ENCODE measurements at regions not wholly inside any gene's neighbourhood (a gene's known extent, or its start where the extent isn't known, plus 50 kb on each side); places are given as distances from the start of the nearest gene placed in this dataset.

DNA sequence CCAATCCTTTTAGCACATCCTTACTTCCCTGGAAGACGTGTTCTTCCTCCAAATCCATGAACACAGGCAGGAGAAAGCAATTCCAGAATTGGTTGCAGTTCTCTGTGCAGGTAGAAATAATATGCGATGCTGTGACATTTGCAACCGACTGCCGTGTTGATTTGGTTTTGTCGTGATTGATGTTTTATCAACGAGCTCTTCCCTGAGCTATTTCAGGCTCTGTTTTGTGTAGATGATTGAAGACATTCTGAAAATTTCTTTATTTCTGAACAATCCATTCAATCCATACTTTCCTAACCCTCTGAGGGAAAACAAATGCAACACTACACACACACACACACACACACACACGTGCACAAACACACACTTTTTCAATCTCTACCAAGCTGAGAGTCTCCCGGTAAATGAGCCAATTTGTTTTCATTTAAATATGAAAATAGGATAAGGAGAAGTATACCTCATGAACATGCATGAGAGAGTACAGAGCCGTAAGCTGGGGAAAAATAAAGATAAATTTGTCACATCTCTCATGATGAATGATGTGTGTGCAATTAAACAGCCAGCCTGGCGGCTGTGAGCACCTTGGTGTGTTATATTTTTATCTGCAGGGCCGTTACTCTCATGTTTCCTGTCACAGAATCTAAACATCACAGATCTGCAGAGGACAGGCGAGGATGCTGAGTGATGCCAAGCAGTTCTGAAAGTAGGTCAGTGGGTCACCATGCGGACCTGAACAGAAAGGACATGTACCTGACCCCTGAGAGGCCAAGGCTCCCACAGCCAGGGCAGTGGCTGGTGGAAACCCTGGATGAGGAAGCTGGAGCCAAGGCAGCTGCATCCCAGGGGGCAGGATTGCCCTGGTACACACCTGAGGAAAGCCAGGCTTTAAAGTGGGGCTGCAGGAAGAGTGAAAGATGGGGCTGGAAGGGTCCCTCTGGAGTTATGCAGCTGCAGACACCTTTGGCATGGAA, 64.8 kb downstream of the PDCL3 start:
- H3K27me3 ChIP-seq: no peaks in the 10 kb centered on the region
- 73 to 76% methylated on average over 13 of the region's 13 CpGs for WGBS, 2 donors
- DNase-seq (ENCODE audit: low spot score in 2 of 2): no peak
- TF ChIP-seq POLR2A (IDR thresholded peaks at IDR 0.05) (no peak), EP300 (IDR thresholded peaks at IDR 0.05) (no peak)
- TF ChIP-seq, protein P1, sequence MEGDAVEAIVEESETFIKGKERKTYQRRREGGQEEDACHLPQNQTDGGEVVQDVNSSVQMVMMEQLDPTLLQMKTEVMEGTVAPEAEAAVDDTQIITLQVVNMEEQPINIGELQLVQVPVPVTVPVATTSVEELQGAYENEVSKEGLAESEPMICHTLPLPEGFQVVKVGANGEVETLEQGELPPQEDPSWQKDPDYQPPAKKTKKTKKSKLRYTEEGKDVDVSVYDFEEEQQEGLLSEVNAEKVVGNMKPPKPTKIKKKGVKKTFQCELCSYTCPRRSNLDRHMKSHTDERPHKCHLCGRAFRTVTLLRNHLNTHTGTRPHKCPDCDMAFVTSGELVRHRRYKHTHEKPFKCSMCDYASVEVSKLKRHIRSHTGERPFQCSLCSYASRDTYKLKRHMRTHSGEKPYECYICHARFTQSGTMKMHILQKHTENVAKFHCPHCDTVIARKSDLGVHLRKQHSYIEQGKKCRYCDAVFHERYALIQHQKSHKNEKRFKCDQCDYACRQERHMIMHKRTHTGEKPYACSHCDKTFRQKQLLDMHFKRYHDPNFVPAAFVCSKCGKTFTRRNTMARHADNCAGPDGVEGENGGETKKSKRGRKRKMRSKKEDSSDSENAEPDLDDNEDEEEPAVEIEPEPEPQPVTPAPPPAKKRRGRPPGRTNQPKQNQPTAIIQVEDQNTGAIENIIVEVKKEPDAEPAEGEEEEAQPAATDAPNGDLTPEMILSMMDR (IDR thresholded peaks at IDR 0.05): no peak
- no peak overlapping the region for H3K27ac ChIP-seq
- H3K9me3 ChIP-seq: no peaks in the 10 kb centered on the region
- no peak overlapping the region for H3K4me3 ChIP-seq
- H3K4me1 ChIP-seq: no peaks in the 10 kb centered on the region
- H3K36me3 ChIP-seq: no peaks in the 10 kb centered on the region

DNA sequence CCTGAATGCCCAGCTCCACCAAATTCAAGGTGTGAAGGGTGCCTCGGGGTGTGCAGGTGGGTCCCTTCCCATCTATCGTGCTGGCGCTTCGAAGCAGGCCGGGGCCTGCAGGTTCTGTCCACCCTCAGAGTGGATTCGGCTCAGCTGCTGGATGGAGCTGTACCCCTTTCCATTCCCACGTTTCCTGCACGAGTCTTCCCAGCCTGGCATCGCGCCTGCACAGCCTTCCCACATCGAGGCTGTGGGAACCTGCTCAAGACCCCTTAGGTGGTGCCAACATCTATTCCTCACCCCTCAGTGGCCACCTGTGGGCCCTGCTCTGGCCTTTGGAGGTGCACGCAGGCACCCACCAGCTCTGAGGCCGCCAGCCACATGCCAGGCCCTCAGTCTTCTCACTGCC, 65.7 kb downstream of the PDCL3 start:
- no peaks in the 10 kb centered on the region for H3K4me1 ChIP-seq
- H3K27me3 ChIP-seq: no peaks in the 10 kb centered on the region
- TF ChIP-seq EP300 (IDR thresholded peaks at IDR 0.05) (no peak), POLR2A (IDR thresholded peaks at IDR 0.05) (no peak)
- TF ChIP-seq, protein P1 (IDR thresholded peaks at IDR 0.05): no peak
- WGBS, 2 donors: 85 to 89% methylated on average over 13 of the region's 13 CpGs
- no peak overlapping the region for H3K4me3 ChIP-seq
- no peak overlapping the region for H3K27ac ChIP-seq
- no peak for DNase-seq (ENCODE audit: low spot score in 2 of 2)
- no peaks in the 10 kb centered on the region for H3K36me3 ChIP-seq
- H3K9me3 ChIP-seq: no peaks in the 10 kb centered on the region

DNA sequence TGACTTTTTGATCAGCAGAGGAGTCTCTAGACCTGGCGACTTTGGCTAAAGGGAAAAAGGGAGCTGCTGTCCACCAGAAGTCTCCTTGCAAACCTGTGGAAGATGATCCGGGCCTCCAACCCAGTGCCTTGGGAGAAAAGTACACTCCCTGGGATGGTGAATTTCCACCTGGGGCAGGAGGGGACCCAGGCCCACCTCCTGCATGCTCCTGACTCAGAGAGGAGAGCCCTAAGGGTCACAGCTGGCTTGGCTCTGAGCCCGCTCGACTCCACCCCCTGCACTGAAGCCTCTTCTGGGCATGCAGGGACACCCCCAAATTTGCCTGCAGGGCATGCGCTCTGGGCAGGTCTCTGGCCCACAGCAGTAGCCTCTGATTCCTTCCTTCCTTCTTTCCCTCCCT, 66.5 kb downstream of the PDCL3 start:
- WGBS, 2 donors: 83 to 86% methylated on average over 5 of the region's 5 CpGs
- Histone ChIP-seq H3K27ac (no peak overlapping the region), H3K4me3 (no peak overlapping the region), H3K9me3 (no peaks in the 10 kb centered on the region), H3K27me3 (no peaks in the 10 kb centered on the region), H3K36me3 (no peaks in the 10 kb centered on the region), H3K4me1 (no peaks in the 10 kb centered on the region)
- TF ChIP-seq POLR2A (IDR thresholded peaks at IDR 0.05) (no peak), EP300 (IDR thresholded peaks at IDR 0.05) (no peak)
- DNase-seq (ENCODE audit: low spot score in 2 of 2): no peak

DNA sequence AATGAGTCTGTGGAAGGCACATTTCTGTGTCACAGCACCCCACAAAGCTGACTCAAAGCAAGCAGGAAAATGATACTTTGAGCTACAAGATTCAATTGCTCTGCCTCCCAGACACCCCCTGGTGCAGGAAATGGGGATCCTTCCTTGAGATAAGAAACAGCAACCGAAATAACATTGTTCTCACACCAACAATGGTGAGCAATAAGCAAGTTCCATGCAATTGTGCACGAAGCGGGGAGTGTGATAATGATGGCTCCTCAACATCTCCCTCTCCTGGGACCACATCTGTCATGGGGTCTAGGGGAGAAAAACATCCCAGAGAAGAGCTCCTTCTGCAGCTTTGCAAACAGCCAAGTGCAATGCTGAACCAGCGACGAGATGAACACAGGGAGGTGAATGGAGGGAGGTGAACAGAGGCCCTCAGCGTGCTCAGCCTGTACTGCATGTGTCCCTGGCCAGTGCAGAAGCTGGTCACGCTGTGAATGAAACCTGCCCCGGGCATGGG, 67.7 kb downstream of the PDCL3 start:
- no peaks in the 10 kb centered on the region for H3K9me3 ChIP-seq
- H3K4me3 ChIP-seq: no peak overlapping the region
- no peaks in the 10 kb centered on the region for H3K27me3 ChIP-seq
- no peaks in the 10 kb centered on the region for H3K36me3 ChIP-seq
- no peak for DNase-seq (ENCODE audit: low spot score in 2 of 2)
- TF ChIP-seq POLR2A (IDR thresholded peaks at IDR 0.05): no peak
- H3K4me1 ChIP-seq: no peaks in the 10 kb centered on the region
- no peak overlapping the region for H3K27ac ChIP-seq
- 79 to 81% methylated on average over 8 of the region's 8 CpGs for WGBS, 2 donors

DNA sequence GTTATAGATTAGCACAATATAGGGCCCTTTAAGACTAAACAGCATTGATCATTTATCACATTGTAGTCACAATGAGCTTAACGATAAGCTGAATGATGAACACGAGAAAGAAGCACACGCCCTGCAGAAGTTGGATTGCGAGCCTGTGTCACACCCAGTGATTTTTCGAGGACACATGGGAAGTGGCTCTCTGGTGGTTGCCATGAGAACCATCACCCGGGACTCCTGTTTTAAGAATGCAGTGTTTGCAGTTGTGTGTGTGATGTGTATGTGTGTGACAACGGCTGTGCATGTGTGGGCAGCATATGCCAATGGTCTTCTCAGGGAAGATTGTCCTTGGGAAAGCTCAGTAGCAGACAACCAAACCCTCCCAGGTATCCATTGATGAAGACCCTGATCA, 69.2 kb downstream of the PDCL3 start:
- Histone ChIP-seq H3K4me1 (no peaks in the 10 kb centered on the region), H3K27ac (no peak overlapping the region), H3K27me3 (no peaks in the 10 kb centered on the region), H3K4me3 (no peak overlapping the region), H3K36me3 (no peaks in the 10 kb centered on the region), H3K9me3 (no peaks in the 10 kb centered on the region)
- DNase-seq (ENCODE audit: low spot score in 2 of 2): no peak
- WGBS, 2 donors: 82 to 94% methylated on average over 7 of the region's 7 CpGs
- TF ChIP-seq POLR2A (IDR thresholded peaks at IDR 0.05) (no peak), EP300 (IDR thresholded peaks at IDR 0.05) (no peak)
- TF ChIP-seq, protein P1 (IDR thresholded peaks at IDR 0.05): no peak

DNA sequence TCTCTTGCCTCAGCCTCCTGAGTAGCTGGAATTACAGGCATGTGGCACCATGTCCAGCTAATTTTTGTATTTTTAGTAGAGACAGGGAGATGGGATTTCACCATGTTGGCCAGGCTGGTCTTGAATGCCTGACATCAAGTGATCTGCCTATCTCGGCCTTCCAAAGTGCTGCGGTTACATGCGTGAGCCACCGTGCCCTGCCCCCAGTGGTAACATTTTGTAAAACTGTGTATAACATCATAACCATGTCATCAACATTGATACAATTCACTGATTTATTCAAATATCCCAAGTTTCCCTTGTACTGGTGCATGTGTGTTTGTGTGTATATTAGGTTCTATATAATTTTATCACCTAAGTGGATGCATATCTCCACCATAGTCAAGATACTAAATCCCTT, 70.0 kb downstream of the PDCL3 start:
- TF ChIP-seq POLR2A (IDR thresholded peaks at IDR 0.05): no peak
- TF ChIP-seq, protein P1 (IDR thresholded peaks at IDR 0.05): no peak
- no peaks in the 10 kb centered on the region for H3K27me3 ChIP-seq
- no peak for DNase-seq (ENCODE audit: low spot score in 2 of 2)
- H3K36me3 ChIP-seq: no peaks in the 10 kb centered on the region
- no peaks in the 10 kb centered on the region for H3K4me1 ChIP-seq
- no peak overlapping the region for H3K4me3 ChIP-seq
- WGBS, 2 donors: 86 to 88% methylated on average over 4 of the region's 4 CpGs
- no peak overlapping the region for H3K27ac ChIP-seq
- H3K9me3 ChIP-seq: no peaks in the 10 kb centered on the region

All from tibial nerve (tissue), 4 donors.